ENCODE measurements at regions not wholly inside any gene's neighbourhood (a gene's known extent, or its start where the extent isn't known, plus 50 kb on each side); places are given as distances from the start of the nearest gene placed in this dataset.

GRCh38 chr7:86970986-86971385 lies 88.5 kb downstream of the ELAPOR2 start:
- no peak for DNase-seq

DNA sequence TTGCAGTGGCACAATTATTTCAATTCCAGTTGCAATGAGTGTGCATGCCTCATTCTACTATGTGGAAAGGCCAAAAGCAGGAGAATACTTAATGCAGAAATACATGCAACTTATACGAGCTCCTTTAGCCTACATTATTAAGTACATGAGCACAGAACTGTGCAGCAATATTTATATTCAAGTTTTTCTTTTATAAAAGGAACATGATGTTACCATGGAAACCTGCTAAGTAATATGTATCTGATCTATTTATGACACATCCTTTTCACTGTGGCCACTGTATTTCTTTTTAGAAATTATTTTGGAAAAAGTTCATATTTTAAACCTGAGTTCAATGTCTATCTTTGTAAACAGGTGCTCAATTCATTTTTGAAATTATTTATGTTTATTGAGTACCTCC lies 88.9 kb downstream of the ELAPOR2 start:
- DNase-seq: no peak

DNA sequence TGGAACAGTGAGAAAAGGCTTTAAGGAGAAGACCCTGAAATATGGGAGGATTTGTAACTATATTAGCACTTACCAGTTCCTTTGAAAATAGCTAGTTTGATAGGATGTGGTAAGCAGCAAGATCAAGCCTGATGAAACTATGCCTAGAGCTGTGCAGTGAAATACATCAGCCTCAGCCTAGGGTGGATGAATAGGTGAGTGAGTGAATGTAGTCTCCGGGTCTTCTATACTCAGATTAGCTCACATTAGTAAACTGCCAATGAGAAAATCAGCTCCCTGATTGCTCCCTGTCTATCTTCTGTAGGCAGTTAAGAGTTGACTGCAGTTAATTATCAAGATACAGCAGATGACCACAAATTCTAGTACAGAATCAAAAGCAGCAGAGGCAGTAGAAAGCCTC lies 89.6 kb downstream of the ELAPOR2 start:
- no peak for DNase-seq

GRCh38 chr7:86968618-86969017 lies 90.8 kb downstream of the ELAPOR2 start:
- DNase-seq: no peak

- no peak for DNase-seq
Observed at GRCh38 chr7:86966916-86967315, 92.5 kb downstream of the ELAPOR2 start.

- DNase-seq: no peak
Observed at GRCh38 chr7:86965727-86966120, 93.7 kb downstream of the ELAPOR2 start.

GRCh38 chr7:86964973-86965726 lies 94.3 kb downstream of the ELAPOR2 start:
- no peak for DNase-seq

GRCh38 chr7:86963599-86964230 lies 95.7 kb downstream of the ELAPOR2 start:
- no peak for DNase-seq

DNA sequence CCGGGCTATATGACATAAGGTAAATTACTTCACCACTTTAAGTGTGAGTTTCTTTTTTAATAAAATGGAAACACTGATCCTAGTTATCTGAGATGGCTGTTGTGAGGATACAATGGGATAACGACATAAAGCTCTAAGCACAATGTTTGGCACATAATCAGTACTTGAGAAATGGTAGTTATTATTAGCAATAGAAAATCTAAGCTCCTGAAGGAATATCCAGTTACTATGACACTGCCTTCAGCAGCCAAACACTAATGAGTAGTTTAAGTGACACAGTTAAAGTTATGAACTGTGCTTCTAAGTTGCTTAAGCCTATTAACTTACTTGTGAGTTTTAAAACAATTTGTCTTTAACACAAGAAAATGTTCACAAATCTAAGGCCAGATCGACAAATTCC lies 96.8 kb downstream of the ELAPOR2 start:
- DNase-seq: no peak

DNA sequence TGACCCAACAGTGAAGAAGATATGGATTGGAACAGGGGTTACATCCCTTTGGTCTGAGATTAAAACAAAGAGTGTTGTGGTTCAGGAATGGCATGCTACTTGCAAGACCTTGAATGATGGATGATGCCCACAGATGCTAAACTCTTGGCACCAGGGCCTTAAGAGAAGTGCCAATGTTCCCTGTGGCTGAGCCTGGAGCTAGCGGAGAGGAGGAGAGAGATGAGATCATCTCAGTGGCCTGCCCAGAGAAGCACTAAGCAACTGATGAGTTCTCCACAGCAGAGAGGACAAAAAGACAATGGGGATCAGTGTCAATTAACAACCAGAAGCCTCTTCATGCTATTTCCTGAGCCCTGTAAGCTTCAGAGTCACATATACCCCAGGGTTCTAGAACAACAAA lies 97.8 kb downstream of the ELAPOR2 start:
- DNase-seq: no peak

GRCh38 chr7:86958380-86958779 lies 101.1 kb downstream of the ELAPOR2 start:
- no peak for DNase-seq

GRCh38 chr7:86956567-86956966 lies 102.9 kb downstream of the ELAPOR2 start:
- DNase-seq: no peak

GRCh38 chr7:86955895-86956503 lies 103.5 kb downstream of the ELAPOR2 start:
- no peak for DNase-seq

GRCh38 chr7:86954971-86955370 lies 104.5 kb downstream of the ELAPOR2 start:
- no peak for DNase-seq

GRCh38 chr7:86953653-86954336 lies 105.7 kb downstream of the ELAPOR2 start:
- DNase-seq: no peak

GRCh38 chr7:86953219-86953618 lies 106.2 kb downstream of the ELAPOR2 start:
- no peak for DNase-seq

GRCh38 chr7:86951895-86952294 lies 107.6 kb downstream of the ELAPOR2 start:
- DNase-seq: no peak

- DNase-seq: no peak
Observed at GRCh38 chr7:86950944-86951343, 108.5 kb downstream of the ELAPOR2 start.

DNA sequence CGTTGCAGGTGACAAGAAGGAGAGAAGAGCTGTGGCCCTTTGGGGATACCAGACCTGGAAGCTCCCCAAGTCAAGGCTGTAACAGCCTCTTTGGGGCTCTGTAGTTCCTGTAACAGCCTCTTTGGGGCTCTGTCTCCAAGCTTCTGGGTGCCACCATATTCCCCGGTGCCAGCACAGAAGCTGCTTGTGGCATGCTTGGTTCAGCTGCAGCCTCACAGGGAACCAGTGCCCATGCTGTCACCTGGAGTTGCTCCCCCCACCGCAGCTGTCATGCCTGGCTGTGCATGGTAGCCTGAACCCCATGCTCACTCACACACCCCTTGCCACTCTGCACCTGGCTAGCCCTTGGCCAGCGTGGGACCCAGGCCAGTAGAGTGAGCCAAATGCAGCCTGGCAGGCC lies 109.1 kb downstream of the ELAPOR2 start:
- DNase-seq: peak; percentile 4

GRCh38 chr7:86949779-86950260 lies 109.6 kb downstream of the ELAPOR2 start:
- no peak for DNase-seq

DNA sequence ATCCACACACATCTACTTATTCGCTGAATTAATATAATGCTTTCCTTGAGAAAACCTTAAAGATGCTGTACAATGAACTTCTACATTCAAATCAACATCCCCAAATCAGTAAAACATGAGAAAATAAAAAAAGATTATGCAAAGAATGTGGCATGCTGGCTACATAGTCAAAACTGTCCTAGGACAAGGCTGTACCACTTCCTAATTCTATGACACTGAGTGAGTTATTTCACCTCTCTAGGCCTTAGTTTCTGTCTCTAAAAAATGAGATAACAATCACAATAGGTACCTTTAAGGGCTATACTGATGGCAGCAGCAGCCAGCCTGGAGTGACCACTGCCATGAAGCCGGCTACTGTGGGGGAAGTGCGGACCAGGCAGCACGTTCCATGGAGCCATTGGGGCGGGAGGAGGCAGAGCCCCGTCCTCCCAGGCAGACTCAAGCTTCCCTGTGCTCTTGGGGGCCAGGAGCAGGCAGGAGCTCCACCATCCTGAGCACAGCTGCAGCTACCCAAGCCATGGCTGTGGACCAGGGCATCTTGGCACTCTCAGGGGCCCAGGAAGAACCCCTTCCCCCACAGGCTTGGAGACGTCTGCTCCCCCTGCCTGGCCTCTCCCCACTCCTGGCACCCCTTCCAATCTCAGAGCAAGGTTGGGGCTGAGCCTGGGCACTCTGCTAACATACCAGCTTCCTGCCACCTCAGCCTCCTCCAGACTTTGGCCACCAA lies 110.2 kb downstream of the ELAPOR2 start:
- DNase-seq: no peak

- DNase-seq: no peak
Observed at GRCh38 chr7:86947929-86948328, 111.5 kb downstream of the ELAPOR2 start.

DNA sequence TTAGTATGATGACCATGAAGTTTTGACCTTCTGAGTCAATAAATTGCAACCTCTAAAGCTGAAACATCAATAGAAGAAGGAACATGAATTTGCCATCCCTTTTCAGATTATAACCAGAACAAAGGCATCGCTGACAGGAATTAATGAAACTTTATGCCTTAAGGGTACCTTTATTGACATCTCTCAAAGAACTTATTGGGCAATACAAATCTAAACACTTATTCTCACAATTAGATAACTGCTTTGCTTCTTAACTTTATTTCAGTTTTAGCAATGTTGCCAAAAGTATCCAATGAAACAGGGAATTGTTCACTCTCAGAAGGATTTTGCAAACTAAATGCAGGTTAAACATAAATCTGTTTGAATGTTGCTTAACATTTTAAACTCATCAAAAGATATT lies 116.0 kb downstream of the ELAPOR2 start:
- DNase-seq: no peak

Measured in CD4-positive, alpha-beta T cell treated with Interleukin-10 for 1 hour (primary cell).